HepG2 (cell line): ENCODE measurements at regions not wholly inside any gene's neighbourhood (a gene's known extent, or its start where the extent isn't known, plus 50 kb on each side); places are given as distances from the start of the nearest gene placed in this dataset.

ENCODE experiments used
- ATAC-seq: fragments of 200-7000 bp; cut with Tn5 transposase; 3 replicates; pipeline ENCODE4 v1.9.1; 2020; ENCODE audit warnings: mild to moderate bottlenecking, moderate library complexity
- BruUV-seq: library from RNA; stranded (reverse); fragments of 400-500 nt; replicated peaks from 2 replicates; lab custom pipeline; 2021; lab: Mats Ljungman, UMichigan
- CTCF ChIA-PET: fragments of 300-600 bp; formaldehyde crosslinking; extraction: SDS; loops from one replicate; lab custom pipeline; 2021; ENCODE audit warnings: low total read pairs, inconsistent platforms, low intra/inter-chr PET ratio; lab: Yijun Ruan, JAX
- POLR2A ChIA-PET: fragments of 350-600 bp; sonication (Branson Sonifier 250); formaldehyde crosslinking; loops from one replicate; lab custom pipeline; 2020; ENCODE audit warnings: antibody characterized with exemption, inconsistent platforms; lab: Yijun Ruan, JAX
- DNase-seq: peaks from one replicate; pipeline ENCODE4 v3.0.0-alpha.2; 2015; ENCODE audit warnings: low spot score
- FAIRE-seq: peaks from 3 replicates; lab custom pipeline; 2011; peaks lifted over from hg19 to GRCh38; lab: Jason Lieb, UNC
- H2AFZ ChIP-seq: one replicate; pipeline ENCODE4 v1.6.1; 2011; ENCODE audit warnings: low read length, inconsistent platforms
- H3K27ac ChIP-seq: fragments of 300-600 bp; 3 replicates; pipeline ENCODE4 v1.8.0; 2011; ENCODE audit warnings: mixed run types, mild to moderate bottlenecking, mixed read lengths, low read length, inconsistent platforms; ENCODE audit not compliant: insufficient read depth; ENCODE audit errors: extremely low read length
- H3K27me3 ChIP-seq, 2 experiments: fragments of 200-600 bp in 1 of 2; 2 replicates in 1 of 2; 3 replicates in 1 of 2; pipeline versions ENCODE4 v1.6.0 to v1.8.0; 2011; ENCODE audit warnings: low read length in 2 of 2, mild to moderate bottlenecking in 2 of 2, moderate library complexity in 2 of 2, inconsistent platforms in 1 of 2; ENCODE audit not compliant: insufficient read depth in 2 of 2, control insufficient read depth in 1 of 2
- H3K36me3 ChIP-seq, 2 experiments: fragments of 200-600 bp in 1 of 2; replicated peaks in 1 of 2; 2 replicates in 1 of 2; 3 replicates in 1 of 2; pipeline versions ENCODE4 v1.5.1 to v1.8.0; 2011; ENCODE audit warnings: low read length in 2 of 2, inconsistent platforms in 1 of 2; ENCODE audit not compliant: insufficient read depth in 2 of 2, control insufficient read depth in 1 of 2
- H3K4me1 ChIP-seq: 2 replicates; pipeline ENCODE4 v1.5.1; 2012; ENCODE audit warnings: low read length, inconsistent platforms; ENCODE audit not compliant: insufficient read depth
- H3K4me2 ChIP-seq: 2 replicates; pipeline ENCODE4 v1.6.0; 2011; ENCODE audit warnings: low read depth, low read length, inconsistent platforms
- H3K4me3 ChIP-seq, 3 experiments: fragments of 200-600 bp in 1 of 3; sonication (generic), shearing (Covaris generic) in 1 of 3; replicated peaks in 1 of 3; 2 replicates each; pipeline ENCODE4 v1.5.1; 2011 to 2016; ENCODE audit warnings: low read length in 3 of 3, inconsistent platforms in 2 of 3, low read depth in 2 of 3, mild to moderate bottlenecking in 2 of 3, control low read depth in 1 of 3, mixed read lengths in 1 of 3; ENCODE audit not compliant: insufficient read depth in 1 of 3
- H3K79me2 ChIP-seq: one replicate; pipeline ENCODE4 v1.6.1; 2011; ENCODE audit warnings: low read length, inconsistent platforms; ENCODE audit not compliant: insufficient read depth
- H3K9ac ChIP-seq: 2 replicates; pipeline ENCODE4 v1.6.0; 2011; ENCODE audit warnings: mild to moderate bottlenecking, low read depth, low read length, inconsistent platforms; ENCODE audit not compliant: insufficient read depth
- H3K9me3 ChIP-seq: 2 replicates; pipeline ENCODE4 v1.5.1; 2012; ENCODE audit warnings: mild to moderate bottlenecking, low read length
- H4K20me1 ChIP-seq: 2 replicates; pipeline ENCODE4 v1.6.0; 2011; ENCODE audit warnings: inconsistent platforms, mild to moderate bottlenecking, low read length, moderate library complexity; ENCODE audit not compliant: insufficient read depth
- BCL6 ChIP-seq: IDR thresholded peaks from 2 replicates; pipeline ENCODE4 v1.6.1; 2016; ENCODE audit warnings: missing genetic modification reagents, missing compliant biosample characterization
- KLF15 ChIP-seq: sonication (generic); formaldehyde crosslinking; IDR thresholded peaks from 2 replicates; pipeline ENCODE4 v1.8.1; 2023; ENCODE audit warnings: borderline replicate concordance, mild to moderate bottlenecking, inconsistent platforms, missing genetic modification reagents, mixed read lengths
- MEF2D ChIP-seq: sonication (generic); formaldehyde crosslinking; IDR thresholded peaks from 2 replicates; pipeline ENCODE4 v1.5.1; 2020; ENCODE audit warnings: mild to moderate bottlenecking, missing genetic modification reagents
- MYC ChIP-seq: sonication (generic); formaldehyde crosslinking; IDR thresholded peaks from 2 replicates; pipeline ENCODE4 v1.9.0; 2021; ENCODE audit warnings: missing genetic modification reagents, borderline replicate concordance
- SIX4 ChIP-seq: sonication (generic); formaldehyde crosslinking; IDR thresholded peaks from 2 replicates; pipeline ENCODE4 v1.4.0; 2020; ENCODE audit warnings: missing genetic modification reagents
- ZNF232 ChIP-seq: sonication (generic); formaldehyde crosslinking; IDR thresholded peaks from 2 replicates; pipeline ENCODE4 v1.4.0; 2020; ENCODE audit warnings: missing genetic modification reagents, borderline replicate concordance
- ZNF256 ChIP-seq: sonication (generic); formaldehyde crosslinking; conservative IDR thresholded peaks from 2 replicates; pipeline ENCODE4 v1.4.0; 2020; ENCODE audit warnings: missing genetic modification reagents
- ZNF260 ChIP-seq: sonication (generic); formaldehyde crosslinking; IDR thresholded peaks from 2 replicates; pipeline ENCODE4 v1.4.0; 2020; ENCODE audit warnings: missing genetic modification reagents, low read depth, mild to moderate bottlenecking, borderline replicate concordance
- ZNF382 ChIP-seq: sonication (generic); formaldehyde crosslinking; IDR thresholded peaks from 2 replicates; pipeline ENCODE4 v1.5.0; 2020; ENCODE audit warnings: missing genetic modification reagents, mild to moderate bottlenecking, borderline replicate concordance
- ZNF530 ChIP-seq: sonication (generic); formaldehyde crosslinking; IDR thresholded peaks from 2 replicates; pipeline ENCODE4 v1.5.0; 2020; ENCODE audit warnings: low read depth, mild to moderate bottlenecking, missing genetic modification reagents
- ZNF746 ChIP-seq: sonication (generic); formaldehyde crosslinking; IDR thresholded peaks from 2 replicates; pipeline ENCODE4 v1.8.0; 2022; ENCODE audit warnings: mild to moderate bottlenecking, missing genetic modification reagents
- ZSCAN22 ChIP-seq: sonication (generic); formaldehyde crosslinking; IDR thresholded peaks from 2 replicates; pipeline ENCODE4 v1.4.0; 2020; ENCODE audit warnings: mild to moderate bottlenecking, missing genetic modification reagents
- WGBS: methylation state at CpG from one replicate; pipeline ENCODE4 v1.1.6; 2017; ENCODE audit warnings: low lambda C conversion rate; 5-methylcytosine and 5-hydroxymethylcytosine counted together
- in situ Hi-C: cut with HindIII; loops from 2 replicates; pipeline ENCODE4 v1.10.0; 2017; ENCODE audit warnings: low pct_unique_long_range_greater_than_20kb; ENCODE audit not compliant: extremely low pct_ligation_motif_present
- intact Hi-C: fragments of 100-400 bp; cut with micrococcal nuclease; formaldehyde crosslinking; loops from one replicate; pipeline ENCODE4 v1.10.0; 2022; ENCODE audit not compliant: unreplicated experiment
- TF ChIP-seq, protein P1 (sequence below): sonication (generic); formaldehyde crosslinking; IDR thresholded peaks from 2 replicates; pipeline ENCODE4 v1.5.0; 2020; ENCODE audit warnings: missing genetic modification reagents
- TF ChIP-seq, protein P2 (sequence below): sonication (generic); formaldehyde crosslinking; IDR thresholded peaks from 2 replicates; pipeline ENCODE4 v1.8.0; 2023; ENCODE audit warnings: mild to moderate bottlenecking, missing genetic modification reagents
- TF ChIP-seq, protein P3 (sequence below): sonication (generic); formaldehyde crosslinking; IDR thresholded peaks from 2 replicates; pipeline ENCODE4 v1.4.0; 2020; ENCODE audit warnings: missing genetic modification reagents
- TF ChIP-seq, protein P4 (sequence below): sonication (generic); formaldehyde crosslinking; IDR thresholded peaks from 2 replicates; pipeline ENCODE4 v1.4.0; 2020; ENCODE audit warnings: missing genetic modification reagents

DNA sequence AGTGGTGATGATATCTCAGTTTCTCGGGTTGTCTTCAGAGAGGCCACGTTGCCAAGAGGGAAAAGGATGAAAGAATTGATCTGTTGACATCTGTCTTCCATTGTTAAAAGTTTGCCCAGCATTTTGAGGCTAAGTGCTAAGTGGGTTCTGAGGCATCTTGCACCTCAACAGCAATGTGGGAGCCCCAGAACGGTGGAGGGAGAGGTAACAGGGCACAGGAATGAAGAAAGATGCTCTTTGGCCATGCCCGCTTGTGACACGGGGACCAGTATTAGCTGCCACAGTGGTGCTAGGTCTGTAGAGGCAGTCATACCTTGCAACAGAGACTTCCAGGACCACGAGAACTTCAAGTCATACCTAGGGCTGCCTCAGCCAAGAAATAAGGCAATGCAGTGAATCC is 106.6 kb upstream of the NUPR2 start (continued):
- TF ChIP-seq, protein P1, sequence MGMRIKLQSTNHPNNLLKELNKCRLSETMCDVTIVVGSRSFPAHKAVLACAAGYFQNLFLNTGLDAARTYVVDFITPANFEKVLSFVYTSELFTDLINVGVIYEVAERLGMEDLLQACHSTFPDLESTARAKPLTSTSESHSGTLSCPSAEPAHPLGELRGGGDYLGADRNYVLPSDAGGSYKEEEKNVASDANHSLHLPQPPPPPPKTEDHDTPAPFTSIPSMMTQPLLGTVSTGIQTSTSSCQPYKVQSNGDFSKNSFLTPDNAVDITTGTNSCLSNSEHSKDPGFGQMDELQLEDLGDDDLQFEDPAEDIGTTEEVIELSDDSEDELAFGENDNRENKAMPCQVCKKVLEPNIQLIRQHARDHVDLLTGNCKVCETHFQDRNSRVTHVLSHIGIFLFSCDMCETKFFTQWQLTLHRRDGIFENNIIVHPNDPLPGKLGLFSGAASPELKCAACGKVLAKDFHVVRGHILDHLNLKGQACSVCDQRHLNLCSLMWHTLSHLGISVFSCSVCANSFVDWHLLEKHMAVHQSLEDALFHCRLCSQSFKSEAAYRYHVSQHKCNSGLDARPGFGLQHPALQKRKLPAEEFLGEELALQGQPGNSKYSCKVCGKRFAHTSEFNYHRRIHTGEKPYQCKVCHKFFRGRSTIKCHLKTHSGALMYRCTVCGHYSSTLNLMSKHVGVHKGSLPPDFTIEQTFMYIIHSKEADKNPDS, result no peak
- TF ChIP-seq ZSCAN22, result no peak
- TF ChIP-seq ZNF530 (CRISPR knock-in tag), result no peak
- no peak for TF ChIP-seq MEF2D (CRISPR knock-in tag)
- TF ChIP-seq, protein P2, sequence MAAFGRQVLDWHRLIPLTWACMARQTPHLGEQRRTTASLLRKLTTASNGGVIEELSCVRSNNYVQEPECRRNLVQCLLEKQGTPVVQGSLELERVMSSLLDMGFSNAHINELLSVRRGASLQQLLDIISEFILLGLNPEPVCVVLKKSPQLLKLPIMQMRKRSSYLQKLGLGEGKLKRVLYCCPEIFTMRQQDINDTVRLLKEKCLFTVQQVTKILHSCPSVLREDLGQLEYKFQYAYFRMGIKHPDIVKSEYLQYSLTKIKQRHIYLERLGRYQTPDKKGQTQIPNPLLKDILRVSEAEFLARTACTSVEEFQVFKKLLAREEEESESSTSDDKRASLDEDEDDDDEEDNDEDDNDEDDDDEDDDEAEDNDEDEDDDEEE (CRISPR knock-in tag), result no peak
- TF ChIP-seq KLF15 (CRISPR knock-in tag), result no peak
- no peak for TF ChIP-seq ZNF260 (CRISPR knock-in tag)
- TF ChIP-seq ZNF746, result no peak
- no peak for TF ChIP-seq BCL6 (CRISPR knock-in tag)
- TF ChIP-seq ZNF256, result no peak

DNA sequence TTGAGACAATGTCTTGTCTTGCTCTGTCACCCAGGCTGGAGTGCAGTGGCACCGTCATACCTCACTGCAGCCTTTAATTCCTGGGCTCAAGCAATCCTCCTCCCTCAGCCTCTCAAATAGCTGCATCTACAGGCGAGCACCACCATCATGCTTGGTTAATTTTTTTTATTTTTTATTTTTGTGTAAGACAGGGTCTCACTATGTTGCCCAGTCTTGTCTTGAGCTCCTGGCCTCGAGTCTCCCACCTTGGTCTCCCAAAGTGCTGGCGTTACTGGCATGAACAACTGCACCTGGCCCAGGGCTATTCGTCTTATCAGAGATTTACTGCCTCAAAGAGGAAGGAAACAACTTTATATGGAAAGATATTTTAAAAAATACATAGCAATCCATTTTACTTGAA is 102.8 kb upstream of the NUPR2 start:
- in situ Hi-C loops (no loop called here), intact Hi-C loops (no loop called here)
- H3K36me3 ChIP-seq, result no peaks in the 10 kb centered on the region
- no peak overlapping the region for H3K4me2 ChIP-seq
- no peaks in the 10 kb centered on the region for H3K27me3 ChIP-seq
- H3K4me3 ChIP-seq, result no peak overlapping the region
- ChIA-PET POLR2A (no interaction called here), CTCF (no interaction called here)
- H3K79me2 ChIP-seq, result no peaks in the 10 kb centered on the region
- under 1% methylated on average over 5 of the region's 5 CpGs for WGBS
- H3K4me1 ChIP-seq, result no peaks in the 10 kb centered on the region
- no TSS peak for BruUV-seq
- H4K20me1 ChIP-seq, result no peaks in the 10 kb centered on the region
- H3K9ac ChIP-seq, result no peak overlapping the region
- no peak for DNase-seq
- H3K9me3 ChIP-seq, result peaks cover 13% of the 10 kb centered on the region
- H3K27ac ChIP-seq, result no peak overlapping the region
- no peak for ATAC-seq
- no peak for FAIRE-seq
- H2AFZ ChIP-seq, result no peak overlapping the region
- TF ChIP-seq, protein P3, sequence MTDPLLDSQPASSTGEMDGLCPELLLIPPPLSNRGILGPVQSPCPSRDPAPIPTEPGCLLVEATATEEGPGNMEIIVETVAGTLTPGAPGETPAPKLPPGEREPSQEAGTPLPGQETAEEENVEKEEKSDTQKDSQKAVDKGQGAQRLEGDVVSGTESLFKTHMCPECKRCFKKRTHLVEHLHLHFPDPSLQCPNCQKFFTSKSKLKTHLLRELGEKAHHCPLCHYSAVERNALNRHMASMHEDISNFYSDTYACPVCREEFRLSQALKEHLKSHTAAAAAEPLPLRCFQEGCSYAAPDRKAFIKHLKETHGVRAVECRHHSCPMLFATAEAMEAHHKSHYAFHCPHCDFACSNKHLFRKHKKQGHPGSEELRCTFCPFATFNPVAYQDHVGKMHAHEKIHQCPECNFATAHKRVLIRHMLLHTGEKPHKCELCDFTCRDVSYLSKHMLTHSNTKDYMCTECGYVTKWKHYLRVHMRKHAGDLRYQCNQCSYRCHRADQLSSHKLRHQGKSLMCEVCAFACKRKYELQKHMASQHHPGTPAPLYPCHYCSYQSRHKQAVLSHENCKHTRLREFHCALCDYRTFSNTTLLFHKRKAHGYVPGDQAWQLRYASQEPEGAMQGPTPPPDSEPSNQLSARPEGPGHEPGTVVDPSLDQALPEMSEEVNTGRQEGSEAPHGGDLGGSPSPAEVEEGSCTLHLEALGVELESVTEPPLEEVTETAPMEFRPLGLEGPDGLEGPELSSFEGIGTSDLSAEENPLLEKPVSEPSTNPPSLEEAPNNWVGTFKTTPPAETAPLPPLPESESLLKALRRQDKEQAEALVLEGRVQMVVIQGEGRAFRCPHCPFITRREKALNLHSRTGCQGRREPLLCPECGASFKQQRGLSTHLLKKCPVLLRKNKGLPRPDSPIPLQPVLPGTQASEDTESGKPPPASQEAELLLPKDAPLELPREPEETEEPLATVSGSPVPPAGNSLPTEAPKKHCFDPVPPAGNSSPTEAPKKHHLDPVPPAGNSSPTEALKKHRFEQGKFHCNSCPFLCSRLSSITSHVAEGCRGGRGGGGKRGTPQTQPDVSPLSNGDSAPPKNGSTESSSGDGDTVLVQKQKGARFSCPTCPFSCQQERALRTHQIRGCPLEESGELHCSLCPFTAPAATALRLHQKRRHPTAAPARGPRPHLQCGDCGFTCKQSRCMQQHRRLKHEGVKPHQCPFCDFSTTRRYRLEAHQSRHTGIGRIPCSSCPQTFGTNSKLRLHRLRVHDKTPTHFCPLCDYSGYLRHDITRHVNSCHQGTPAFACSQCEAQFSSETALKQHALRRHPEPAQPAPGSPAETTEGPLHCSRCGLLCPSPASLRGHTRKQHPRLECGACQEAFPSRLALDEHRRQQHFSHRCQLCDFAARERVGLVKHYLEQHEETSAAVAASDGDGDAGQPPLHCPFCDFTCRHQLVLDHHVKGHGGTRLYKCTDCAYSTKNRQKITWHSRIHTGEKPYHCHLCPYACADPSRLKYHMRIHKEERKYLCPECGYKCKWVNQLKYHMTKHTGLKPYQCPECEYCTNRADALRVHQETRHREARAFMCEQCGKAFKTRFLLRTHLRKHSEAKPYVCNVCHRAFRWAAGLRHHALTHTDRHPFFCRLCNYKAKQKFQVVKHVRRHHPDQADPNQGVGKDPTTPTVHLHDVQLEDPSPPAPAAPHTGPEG (CRISPR knock-in tag), result no peak
- TF ChIP-seq ZNF382 (CRISPR knock-in tag) (no peak), ZNF232 (CRISPR knock-in tag) (no peak), MYC (no peak), SIX4 (CRISPR knock-in tag) (no peak)
- TF ChIP-seq, protein P4, sequence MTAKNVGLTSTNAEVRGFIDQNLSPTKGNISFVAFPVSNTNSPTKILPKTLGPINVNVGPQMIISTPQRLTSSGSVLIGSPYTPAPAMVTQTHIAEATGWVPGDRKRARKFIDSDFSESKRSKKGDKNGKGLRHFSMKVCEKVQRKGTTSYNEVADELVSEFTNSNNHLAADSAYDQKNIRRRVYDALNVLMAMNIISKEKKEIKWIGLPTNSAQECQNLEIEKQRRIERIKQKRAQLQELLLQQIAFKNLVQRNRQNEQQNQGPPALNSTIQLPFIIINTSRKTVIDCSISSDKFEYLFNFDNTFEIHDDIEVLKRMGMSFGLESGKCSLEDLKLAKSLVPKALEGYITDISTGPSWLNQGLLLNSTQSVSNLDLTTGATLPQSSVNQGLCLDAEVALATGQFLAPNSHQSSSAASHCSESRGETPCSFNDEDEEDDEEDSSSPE, result no peak
